CD14-positive monocyte (primary cell): ENCODE measurements at regions not wholly inside any gene's neighbourhood (a gene's known extent, or its start where the extent isn't known, plus 50 kb on each side); places are given as distances from the start of the nearest gene placed in this dataset.
A peak's percentile ranks its signal among the peaks of the same experiment; 100 is the strongest.

Experiments used
- DNase-seq, 3 donors: peaks; one replicate each; pipeline ENCODE4 v3.0.0-alpha.2; 2011 to 2022
- H2AFZ ChIP-seq: 2 replicates; pipeline ENCODE4 v1.6.0; 2012; ENCODE audit warnings: mild to moderate bottlenecking, low read depth, low read length, inconsistent platforms; ENCODE audit not compliant: insufficient read depth, poor library complexity, severe bottlenecking
- H3K27ac ChIP-seq, 2 donors: 1 replicate in 1 of 2; 2 replicates in 1 of 2; pipeline ENCODE4 v1.5.1; 2012 to 2013; ENCODE audit warnings: low read length in 2 of 2, control low read depth in 1 of 2, inconsistent platforms in 1 of 2, low read depth in 1 of 2, mild to moderate bottlenecking in 1 of 2
- H3K27me3 ChIP-seq, 2 donors: one replicate each; pipeline versions ENCODE4 v1.6.0 to v1.6.1; 2011 to 2013; ENCODE audit warnings: low read length in 2 of 2; ENCODE audit not compliant: control insufficient read depth in 2 of 2, insufficient read depth in 2 of 2
- H3K36me3 ChIP-seq, 2 donors: replicated peaks in 1 of 2; 1 replicate in 1 of 2; 2 replicates in 1 of 2; pipeline versions ENCODE4 v1.5.1 to v1.6.1; 2012 to 2013; ENCODE audit warnings: low read length in 2 of 2, control low read depth in 1 of 2, inconsistent platforms in 1 of 2, mild to moderate bottlenecking in 1 of 2; ENCODE audit not compliant: insufficient read depth in 2 of 2, control insufficient read depth in 1 of 2
- H3K4me1 ChIP-seq, 2 donors: 1 replicate in 1 of 2; 2 replicates in 1 of 2; pipeline versions ENCODE4 v1.5.1 to v1.6.1; 2012 to 2013; ENCODE audit warnings: low read length in 2 of 2, control low read depth in 1 of 2, inconsistent platforms in 1 of 2, mild to moderate bottlenecking in 1 of 2, moderate library complexity in 1 of 2; ENCODE audit not compliant: insufficient read depth in 2 of 2, control insufficient read depth in 1 of 2
- H3K4me2 ChIP-seq: replicated peaks from 2 replicates; pipeline ENCODE3; 2012; ENCODE audit warnings: low read length, moderate library complexity, mild to moderate bottlenecking; ENCODE audit not compliant: poor library complexity, severe bottlenecking; ENCODE audit errors: extremely low read depth
- H3K4me3 ChIP-seq, 3 experiments: fragments of 200-600 bp in 1 of 3; sonication (generic) in 1 of 3; replicated peaks in 1 of 3; 1 replicate in 2 of 3; 2 replicates in 1 of 3; pipeline ENCODE4 v1.5.1; 2011 to 2013; ENCODE audit warnings: low read length in 3 of 3, mild to moderate bottlenecking in 3 of 3, control low read depth in 2 of 3, low read depth in 2 of 3, inconsistent platforms in 1 of 3, moderate library complexity in 1 of 3
- H3K79me2 ChIP-seq: 2 replicates; pipeline ENCODE4 v1.6.0; 2012; ENCODE audit warnings: mild to moderate bottlenecking, control low read depth, inconsistent platforms, low read length, moderate library complexity; ENCODE audit not compliant: insufficient read depth
- H3K9ac ChIP-seq: 2 replicates; pipeline ENCODE4 v1.6.0; 2017; ENCODE audit warnings: low read length, mild to moderate bottlenecking; ENCODE audit not compliant: insufficient read depth, poor library complexity, severe bottlenecking
- H3K9me3 ChIP-seq, 2 donors: replicated peaks in 1 of 2; 1 replicate in 1 of 2; 2 replicates in 1 of 2; pipeline versions ENCODE4 v1.5.1 to v1.6.1; 2012 to 2013; ENCODE audit warnings: low read length in 2 of 2, control low read depth in 1 of 2; ENCODE audit not compliant: control insufficient read depth in 1 of 2, insufficient read depth in 1 of 2
- H4K20me1 ChIP-seq: 2 replicates; pipeline ENCODE4 v1.6.0; 2012; ENCODE audit warnings: mild to moderate bottlenecking, low read length, control low read depth, moderate library complexity; ENCODE audit not compliant: insufficient read depth
- H3K27ac Mint-ChIP-seq, 7 donors: one replicate each; pipeline ENCODE4 v1.8.0; 2020; ENCODE audit warnings: mild to moderate bottlenecking in 7 of 7, mixed read lengths in 7 of 7, moderate library complexity in 6 of 7, inconsistent platforms in 2 of 7
- H3K27me3 Mint-ChIP-seq, 3 donors: one replicate each; pipeline ENCODE4 v1.8.0; 2021 to 2022; ENCODE audit warnings: low read depth in 3 of 3, mild to moderate bottlenecking in 3 of 3, mixed read lengths in 3 of 3, moderate library complexity in 3 of 3, inconsistent platforms in 1 of 3
- H3K36me3 Mint-ChIP-seq, 2 donors: one replicate each; pipeline ENCODE4 v1.8.0; 2020; ENCODE audit warnings: mixed read lengths in 2 of 2, inconsistent platforms in 1 of 2, mild to moderate bottlenecking in 1 of 2
- H3K4me1 Mint-ChIP-seq: one replicate; pipeline ENCODE4 v1.8.0; 2020; ENCODE audit warnings: mild to moderate bottlenecking, mixed read lengths
- H3K4me3 Mint-ChIP-seq, 2 donors: one replicate each; pipeline ENCODE4 v1.8.0; 2020; ENCODE audit warnings: mild to moderate bottlenecking in 2 of 2, mixed read lengths in 2 of 2, moderate library complexity in 1 of 2
- H3K9me3 Mint-ChIP-seq, 7 donors: one replicate each; pipeline ENCODE4 v1.8.0; 2020 to 2022; ENCODE audit warnings: mixed read lengths in 7 of 7, mild to moderate bottlenecking in 6 of 7, moderate library complexity in 6 of 7, inconsistent platforms in 2 of 7
- WGBS: methylation state at CpG from one replicate; pipeline ENCODE4 v1.1.5; 2013; ENCODE audit warnings: missing lambda C conversion rate; ENCODE audit not compliant: insufficient coverage; 5-methylcytosine and 5-hydroxymethylcytosine counted together
- intact Hi-C, 2 donors: fragments of 100-400 bp; cut with micrococcal nuclease; formaldehyde crosslinking; loops; one replicate each; pipeline versions ENCODE4 v1.15.0 to v1.15.1; 2023
- TF ChIP-seq, protein P1 (sequence below): fragments of 200-600 bp; IDR thresholded peaks from one replicate; pipeline ENCODE4 v1.8.0; 2022; ENCODE audit warnings: antibody characterized with exemption, mild to moderate bottlenecking

DNA sequence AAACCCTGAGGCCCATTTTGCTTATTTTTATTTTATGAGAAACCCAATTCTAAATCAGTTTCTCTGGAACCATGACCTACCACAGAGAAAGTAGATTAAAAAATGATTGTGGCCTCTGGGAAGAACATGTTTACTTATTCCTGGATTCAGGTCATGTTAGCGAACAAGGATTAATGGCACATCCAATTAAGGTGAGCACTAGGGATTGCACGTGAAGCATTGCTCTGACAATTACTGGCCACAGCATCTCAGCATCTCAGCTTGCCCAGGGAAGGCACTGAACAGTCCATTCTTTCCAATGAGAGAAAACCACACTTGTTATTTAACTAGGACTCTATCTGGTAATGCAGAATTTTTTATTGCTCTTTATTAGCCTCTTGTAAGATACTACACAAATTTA is 119.8 kb downstream of the ZNF330 start:
- no peaks in the 10 kb centered on the region for H3K9me3 ChIP-seq
- H3K27ac Mint-ChIP-seq, result no peak overlapping the region
- 90% methylated on average over 2 of the region's 2 CpGs for WGBS
- peaks cover 3 to 8% (median 5%) of the 10 kb centered on the region in 3 donors for H3K27me3 Mint-ChIP-seq
- H3K4me2 ChIP-seq, result no peak overlapping the region
- no peak overlapping the region for H3K4me3 ChIP-seq
- no peak overlapping the region for H3K9ac ChIP-seq
- no peaks in the 10 kb centered on the region for H4K20me1 ChIP-seq
- DNase-seq, result no peak
- TF ChIP-seq, protein P1, sequence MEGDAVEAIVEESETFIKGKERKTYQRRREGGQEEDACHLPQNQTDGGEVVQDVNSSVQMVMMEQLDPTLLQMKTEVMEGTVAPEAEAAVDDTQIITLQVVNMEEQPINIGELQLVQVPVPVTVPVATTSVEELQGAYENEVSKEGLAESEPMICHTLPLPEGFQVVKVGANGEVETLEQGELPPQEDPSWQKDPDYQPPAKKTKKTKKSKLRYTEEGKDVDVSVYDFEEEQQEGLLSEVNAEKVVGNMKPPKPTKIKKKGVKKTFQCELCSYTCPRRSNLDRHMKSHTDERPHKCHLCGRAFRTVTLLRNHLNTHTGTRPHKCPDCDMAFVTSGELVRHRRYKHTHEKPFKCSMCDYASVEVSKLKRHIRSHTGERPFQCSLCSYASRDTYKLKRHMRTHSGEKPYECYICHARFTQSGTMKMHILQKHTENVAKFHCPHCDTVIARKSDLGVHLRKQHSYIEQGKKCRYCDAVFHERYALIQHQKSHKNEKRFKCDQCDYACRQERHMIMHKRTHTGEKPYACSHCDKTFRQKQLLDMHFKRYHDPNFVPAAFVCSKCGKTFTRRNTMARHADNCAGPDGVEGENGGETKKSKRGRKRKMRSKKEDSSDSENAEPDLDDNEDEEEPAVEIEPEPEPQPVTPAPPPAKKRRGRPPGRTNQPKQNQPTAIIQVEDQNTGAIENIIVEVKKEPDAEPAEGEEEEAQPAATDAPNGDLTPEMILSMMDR, result no peak
- no peak overlapping the region for H3K27ac ChIP-seq
- peaks cover 26 to 41% of the 10 kb centered on the region in 2 donors for H3K36me3 Mint-ChIP-seq
- no peak overlapping the region for H3K4me3 Mint-ChIP-seq
- H3K27me3 ChIP-seq, result peaks cover 0 to 18% of the 10 kb centered on the region in 2 donors
- intact Hi-C loops, result loop anchor here (10.0 kb wide), 1 partner anchor 294 kb away; the partner anchor contains the start of gene IL15 (in 2 of the 2)
- peaks cover 8 to 28% of the 10 kb centered on the region in 2 donors for H3K4me1 ChIP-seq
- peaks cover 0 to 6% (median 0%) of the 10 kb centered on the region in 7 donors for H3K9me3 Mint-ChIP-seq
- H3K4me1 Mint-ChIP-seq, result peaks cover 47% of the 10 kb centered on the region
- H3K36me3 ChIP-seq, result no peaks in the 10 kb centered on the region
- H2AFZ ChIP-seq, result no peak overlapping the region
- H3K79me2 ChIP-seq, result peaks cover 55% of the 10 kb centered on the region

DNA sequence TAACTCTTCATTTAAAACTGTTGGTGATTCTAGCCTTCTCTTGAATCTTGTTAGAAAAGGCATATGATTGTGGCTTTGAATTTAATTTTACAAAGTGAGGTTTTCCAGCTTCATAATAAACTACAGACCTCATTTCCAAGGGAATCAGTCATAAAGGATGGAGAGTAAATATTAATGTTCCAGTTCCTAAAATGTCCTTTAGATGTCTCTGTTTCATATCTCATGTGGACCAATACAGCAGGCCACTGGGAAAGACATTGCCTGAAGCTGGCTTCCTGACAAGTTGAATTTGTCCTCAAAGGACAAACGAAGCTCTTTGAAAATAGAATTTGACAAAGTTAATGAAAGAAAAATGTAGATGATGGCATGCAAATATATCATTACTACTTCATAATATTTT is 125.4 kb downstream of the ZNF330 start:
- peak in 2 of 3 donors; percentile 53 to 62 for DNase-seq
- no CpG with 5 or more reads among the region's 1 CpG for WGBS
- intact Hi-C loops, result loop anchor here (10.0 kb wide), 1 partner anchor 289 kb away; the partner anchor contains the start of gene IL15 (in 2 of the 2)

More for the DNA sequence above, 125.4 kb downstream of the ZNF330 start:
- Histone ChIP-seq H4K20me1 (no peaks in the 10 kb centered on the region), H3K9ac (no peak overlapping the region), H3K4me1 (peaks cover 44 to 59% of the 10 kb centered on the region in 2 donors), H3K27ac (no peak overlapping the region), H3K79me2 (peaks cover 39% of the 10 kb centered on the region), H3K4me2 (no peak overlapping the region), H3K27me3 (no peaks in the 10 kb centered on the region), H3K36me3 (no peaks in the 10 kb centered on the region), H2AFZ (no peak overlapping the region), H3K4me3 (no peak overlapping the region), H3K9me3 (no peaks in the 10 kb centered on the region)
- peaks cover 17 to 27% of the 10 kb centered on the region in 2 donors for H3K36me3 Mint-ChIP-seq
- peaks cover 62% of the 10 kb centered on the region for H3K4me1 Mint-ChIP-seq
- H3K9me3 Mint-ChIP-seq, result peaks cover 0 to 6% (median 0%) of the 10 kb centered on the region in 7 donors
- TF ChIP-seq, protein P1, result peak; percentile 70
- peaks cover 0 to 2% (median 0%) of the 10 kb centered on the region in 3 donors for H3K27me3 Mint-ChIP-seq
- H3K4me3 Mint-ChIP-seq, result no peak overlapping the region
- H3K27ac Mint-ChIP-seq, result peak overlapping the region in 1 of 7 donors; percentile 57
